KMS-11 (cell line): ENCODE measurements at regions not wholly inside any gene's neighbourhood (a gene's known extent, or its start where the extent isn't known, plus 50 kb on each side); places are given as distances from the start of the nearest gene placed in this dataset.

ENCODE experiments used
- H2AFZ ChIP-seq: fragments of 200-600 bp; sonication (generic); 2 replicates; pipeline ENCODE4 v1.6.1; 2016; ENCODE audit warnings: antibody characterized with exemption, mixed run types, low read depth
- H3K27ac ChIP-seq: fragments of 200-600 bp; sonication (generic); 2 replicates; pipeline ENCODE4 v1.6.1; 2016; ENCODE audit warnings: mild to moderate bottlenecking, mixed run types
- H3K27me3 ChIP-seq: fragments of 200-600 bp; sonication (generic); 2 replicates; pipeline ENCODE4 v1.6.1; 2017; ENCODE audit warnings: mild to moderate bottlenecking, low read depth, mixed run types, moderate library complexity; ENCODE audit not compliant: insufficient read depth
- H3K36me3 ChIP-seq: fragments of 200-600 bp; sonication (generic); 2 replicates; pipeline ENCODE4 v1.6.1; 2017; ENCODE audit warnings: mild to moderate bottlenecking, mixed run types; ENCODE audit not compliant: insufficient read depth
- H3K4me1 ChIP-seq: fragments of 200-600 bp; sonication (generic); 2 replicates; pipeline ENCODE4 v1.6.1; 2016; ENCODE audit warnings: mild to moderate bottlenecking, low read depth, mixed run types; ENCODE audit not compliant: poor library complexity, severe bottlenecking
- H3K4me2 ChIP-seq: fragments of 200-600 bp; sonication (generic); 2 replicates; pipeline ENCODE4 v1.7.0; 2016; ENCODE audit warnings: mild to moderate bottlenecking, mixed run types
- H3K4me3 ChIP-seq: fragments of 200-600 bp; sonication (generic); IDR thresholded peaks from 2 replicates; pipeline ENCODE4 v1.6.1; 2017; ENCODE audit warnings: low read depth, low read length, mixed read lengths; ENCODE audit not compliant: insufficient read depth
- H3K79me2 ChIP-seq: fragments of 200-600 bp; sonication (generic); 2 replicates; pipeline ENCODE4 v1.6.1; 2016; ENCODE audit warnings: low read depth, mixed run types; ENCODE audit not compliant: insufficient read depth
- H3K9ac ChIP-seq: fragments of 200-600 bp; sonication (generic); 2 replicates; pipeline ENCODE4 v1.6.1; 2016; ENCODE audit warnings: mild to moderate bottlenecking, mixed run types
- H4K20me1 ChIP-seq: fragments of 200-600 bp; sonication (generic); 2 replicates; pipeline ENCODE4 v1.6.1; 2016; ENCODE audit warnings: mild to moderate bottlenecking, mixed run types; ENCODE audit not compliant: insufficient read depth
- CTCF ChIP-seq: fragments of 200-600 bp; sonication (generic); conservative IDR thresholded peaks from 2 replicates; pipeline ENCODE4 v1.6.1; 2017; ENCODE audit warnings: low read depth, mild to moderate bottlenecking, antibody characterized with exemption, low read length, moderate library complexity, mixed read lengths

- TF ChIP-seq CTCF = no peak
- Histone ChIP-seq H3K36me3 (no peaks in the 10 kb centered on the region), H4K20me1 (no peaks in the 10 kb centered on the region), H3K9ac (no peak overlapping the region), H3K79me2 (no peaks in the 10 kb centered on the region), H3K4me3 (no peak overlapping the region), H3K4me1 (no peaks in the 10 kb centered on the region), H2AFZ (no peak overlapping the region), H3K27ac (no peak overlapping the region), H3K4me2 (no peak overlapping the region), H3K27me3 (no peaks in the 10 kb centered on the region)
Measured at GRCh38 chr5:5954275-5954598, 424.1 kb downstream of the MED10 start.

GRCh38 chr5:5953584-5954274 lies 424.6 kb downstream of the MED10 start:
- Histone ChIP-seq H2AFZ (no peak overlapping the region), H3K27me3 (no peaks in the 10 kb centered on the region), H4K20me1 (no peaks in the 10 kb centered on the region), H3K36me3 (no peaks in the 10 kb centered on the region), H3K27ac (no peak overlapping the region), H3K9ac (no peak overlapping the region), H3K4me3 (no peak overlapping the region), H3K4me1 (no peaks in the 10 kb centered on the region), H3K4me2 (no peak overlapping the region), H3K79me2 (no peaks in the 10 kb centered on the region)
- no peak for TF ChIP-seq CTCF

GRCh38 chr5:5951953-5952352 lies 426.4 kb downstream of the MED10 start:
- Histone ChIP-seq H3K4me1 (no peaks in the 10 kb centered on the region), H2AFZ (no peak overlapping the region), H3K4me3 (no peak overlapping the region), H3K27me3 (no peaks in the 10 kb centered on the region), H4K20me1 (no peaks in the 10 kb centered on the region), H3K4me2 (no peak overlapping the region), H3K36me3 (no peaks in the 10 kb centered on the region), H3K9ac (no peak overlapping the region), H3K79me2 (no peaks in the 10 kb centered on the region), H3K27ac (no peak overlapping the region)
- TF ChIP-seq CTCF = no peak

- no peak for TF ChIP-seq CTCF
- Histone ChIP-seq H2AFZ (no peak overlapping the region), H3K4me3 (no peak overlapping the region), H3K36me3 (no peaks in the 10 kb centered on the region), H3K4me2 (no peak overlapping the region), H3K27me3 (no peaks in the 10 kb centered on the region), H3K4me1 (no peaks in the 10 kb centered on the region), H3K79me2 (no peaks in the 10 kb centered on the region), H3K27ac (no peak overlapping the region), H3K9ac (no peak overlapping the region), H4K20me1 (no peaks in the 10 kb centered on the region)
Measured at GRCh38 chr5:5950658-5951057, 427.7 kb downstream of the MED10 start.

GRCh38 chr5:5941486-5941885 lies 436.9 kb downstream of the MED10 start:
- no peaks in the 10 kb centered on the region for H3K4me1 ChIP-seq
- no peak overlapping the region for H3K4me3 ChIP-seq
- H3K4me2 ChIP-seq = no peak overlapping the region
- H3K27ac ChIP-seq = no peak overlapping the region
- H3K36me3 ChIP-seq = no peaks in the 10 kb centered on the region
- H3K27me3 ChIP-seq = no peaks in the 10 kb centered on the region
- no peaks in the 10 kb centered on the region for H3K79me2 ChIP-seq
- no peak overlapping the region for H2AFZ ChIP-seq
- no peak for TF ChIP-seq CTCF
- H3K9ac ChIP-seq = no peak overlapping the region
- H4K20me1 ChIP-seq = no peaks in the 10 kb centered on the region
